ELR (cell line): ENCODE measurements at regions not wholly inside any gene's neighbourhood (a gene's known extent, or its start where the extent isn't known, plus 50 kb on each side); places are given as distances from the start of the nearest gene placed in this dataset.

Experiments used
- DNase-seq: peaks from one replicate; pipeline ENCODE4 v3.0.0-alpha.2; 2015; ENCODE audit warnings: low read depth

DNA sequence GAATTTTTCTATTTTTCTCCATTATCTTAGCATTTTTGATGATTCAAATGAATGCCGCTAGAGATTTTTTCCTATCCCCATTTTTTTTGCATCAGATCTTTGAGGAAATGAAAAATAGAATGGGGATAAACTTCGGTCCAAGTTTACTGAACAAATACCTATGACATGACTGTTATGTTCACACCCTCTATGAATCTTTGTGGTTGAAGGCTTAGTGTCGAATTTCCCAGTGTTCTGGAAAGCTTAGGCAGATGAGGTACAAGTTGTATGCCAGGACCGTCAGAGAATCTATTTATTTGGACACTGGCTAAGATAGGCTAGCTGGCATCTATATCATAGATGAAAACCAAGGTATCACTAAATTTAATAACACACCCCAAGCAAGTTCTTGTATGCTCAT, 123.4 kb downstream of the SPCS3 start:
- DNase-seq, result peak; percentile 94

- DNase-seq, result peak; percentile 55
These were observed 124.1 kb downstream of the SPCS3 start for GRCh38 chr4:176443646-176444409.

DNA sequence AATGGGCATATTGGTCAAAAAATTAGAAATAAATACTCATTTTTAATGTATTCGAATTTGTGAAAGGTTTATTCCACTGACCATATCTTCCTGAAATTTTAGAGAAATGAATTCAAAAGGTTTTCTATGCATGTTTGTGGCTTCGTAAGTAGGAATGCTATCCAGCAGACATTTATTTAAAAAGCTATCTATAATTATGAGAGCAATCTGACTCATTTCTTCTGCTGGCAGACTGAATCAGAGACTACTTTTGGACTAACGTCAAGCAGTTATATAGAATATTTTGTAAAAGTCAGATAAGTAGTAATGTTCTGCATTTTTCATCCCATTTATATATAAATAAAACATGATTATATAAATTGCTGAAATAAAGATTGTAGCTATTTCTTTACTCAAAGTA, 125.0 kb downstream of the SPCS3 start:
- DNase-seq, result peak; percentile 85

DNA sequence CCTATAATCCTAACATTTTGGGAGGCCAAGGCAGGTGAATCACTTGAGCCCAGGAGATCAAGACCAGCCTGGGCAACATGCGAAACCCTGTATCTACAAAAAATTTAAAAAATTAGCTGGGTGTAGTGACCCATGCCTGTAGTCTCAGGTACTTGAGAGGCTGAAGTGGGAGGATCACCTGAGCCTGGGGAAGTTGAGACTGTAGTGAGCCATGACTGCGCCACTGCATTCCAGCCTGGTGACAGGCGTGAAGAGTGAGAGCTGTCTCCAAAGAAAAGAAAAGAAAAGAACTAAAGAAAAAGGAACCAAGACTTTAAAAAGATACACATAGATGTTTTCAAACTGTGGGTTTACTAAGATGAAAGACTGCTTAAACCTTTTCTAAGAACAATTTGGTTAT, 129.0 kb downstream of the SPCS3 start:
- no peak for DNase-seq

DNA sequence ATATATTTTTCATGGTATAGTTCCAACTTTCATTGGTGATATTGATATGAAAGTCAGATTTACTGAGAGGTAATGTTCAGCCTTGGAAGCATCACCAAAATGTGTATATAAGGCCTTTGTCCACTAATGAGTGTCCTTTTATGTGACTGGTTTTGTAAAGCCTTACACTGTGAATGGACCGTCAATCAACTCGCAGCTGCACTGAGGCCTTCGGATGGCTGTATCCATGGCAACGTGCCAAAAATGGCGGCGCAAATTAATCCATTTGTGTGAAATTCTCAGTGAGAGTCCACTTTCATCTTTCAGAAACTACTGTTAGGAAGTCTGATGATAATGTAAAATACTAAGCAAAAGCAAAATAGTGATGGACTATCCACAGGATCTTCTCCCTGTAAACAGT, 131.7 kb downstream of the SPCS3 start:
- DNase-seq, result no peak

GRCh38 chr4:176453079-176453478, 133.3 kb downstream of the SPCS3 start:
- no peak for DNase-seq

DNA sequence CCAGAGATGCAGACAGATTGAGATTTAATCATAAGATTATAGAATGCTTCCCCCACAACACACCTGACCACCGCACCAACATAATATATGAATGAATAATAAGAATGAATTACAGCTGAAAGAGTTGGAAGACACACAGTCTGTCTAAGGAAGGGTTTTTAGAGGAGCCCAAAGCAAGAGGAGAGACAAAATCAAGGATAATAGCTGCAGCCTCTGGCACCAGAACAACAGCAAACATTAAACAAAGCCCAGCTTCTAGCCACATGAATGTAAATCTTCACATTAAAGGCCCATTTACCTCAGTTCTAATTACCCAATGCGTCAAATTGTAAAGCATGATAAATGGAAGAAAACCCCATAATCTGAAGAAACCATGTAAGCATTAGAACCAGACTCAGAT, 133.9 kb downstream of the SPCS3 start:
- DNase-seq, result no peak

DNA sequence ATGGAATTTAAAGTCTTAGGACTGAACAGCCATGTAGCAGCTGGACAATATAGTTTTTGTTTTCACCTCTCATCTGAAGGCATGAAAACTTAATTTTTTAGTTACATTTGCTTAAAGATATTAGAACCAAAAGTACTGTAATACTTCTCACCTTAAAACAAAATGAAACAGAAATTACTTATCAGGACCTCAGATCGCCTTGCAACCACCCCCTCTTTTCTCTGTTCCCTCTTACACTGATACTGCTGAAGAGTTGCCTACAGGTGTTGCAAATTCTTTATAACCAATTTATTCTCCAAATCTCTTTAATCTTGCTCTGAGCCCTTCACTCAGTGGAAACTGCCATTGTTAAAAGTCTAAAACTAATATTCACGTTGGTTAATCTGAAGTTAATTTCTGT, 145.0 kb downstream of the SPCS3 start:
- no peak for DNase-seq

GRCh38 chr4:176467001-176467400, 147.2 kb downstream of the SPCS3 start:
- no peak for DNase-seq

DNA sequence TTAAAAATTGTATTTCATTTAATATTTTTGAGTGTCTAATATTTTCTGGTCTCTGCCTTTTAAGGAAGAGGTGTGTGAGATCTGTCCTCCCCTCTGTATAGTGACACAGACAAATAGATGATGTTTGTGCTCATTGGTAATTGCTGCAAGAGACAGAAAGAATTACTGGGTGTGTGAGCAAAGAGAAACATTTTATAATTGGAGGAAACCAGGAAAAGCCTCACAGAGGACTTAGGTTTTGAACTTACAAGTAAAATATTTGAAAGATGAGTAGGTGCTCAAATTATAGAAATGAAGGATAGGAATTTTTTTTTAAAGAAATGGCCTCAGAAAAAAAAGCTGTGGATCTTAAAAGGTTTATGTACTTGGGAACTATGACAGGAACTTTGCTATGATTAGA, 149.8 kb downstream of the SPCS3 start:
- peak; percentile 3 for DNase-seq

GRCh38 chr4:176470671-176471070, 150.9 kb downstream of the SPCS3 start:
- DNase-seq, result no peak

DNA sequence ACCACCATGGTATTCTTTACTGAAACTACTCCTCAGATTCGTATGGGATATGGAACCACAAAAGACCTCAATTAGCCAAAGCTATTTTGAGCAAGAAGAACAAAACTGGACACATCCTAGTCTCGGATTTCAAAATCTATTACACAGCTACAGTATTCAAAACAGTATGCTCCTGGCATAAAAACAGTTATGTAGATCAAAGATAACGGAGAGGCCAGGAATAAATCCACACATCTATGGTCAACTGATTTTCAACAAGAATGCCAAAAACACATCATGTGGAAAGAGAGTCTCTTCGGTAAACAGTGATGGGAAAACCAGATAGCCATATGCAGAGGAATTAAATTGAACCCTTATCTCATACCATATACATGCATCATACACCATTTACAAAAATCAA, 155.3 kb downstream of the SPCS3 start:
- DNase-seq, result no peak

GRCh38 chr4:176478076-176478475, 158.3 kb downstream of the SPCS3 start:
- no peak for DNase-seq

DNA sequence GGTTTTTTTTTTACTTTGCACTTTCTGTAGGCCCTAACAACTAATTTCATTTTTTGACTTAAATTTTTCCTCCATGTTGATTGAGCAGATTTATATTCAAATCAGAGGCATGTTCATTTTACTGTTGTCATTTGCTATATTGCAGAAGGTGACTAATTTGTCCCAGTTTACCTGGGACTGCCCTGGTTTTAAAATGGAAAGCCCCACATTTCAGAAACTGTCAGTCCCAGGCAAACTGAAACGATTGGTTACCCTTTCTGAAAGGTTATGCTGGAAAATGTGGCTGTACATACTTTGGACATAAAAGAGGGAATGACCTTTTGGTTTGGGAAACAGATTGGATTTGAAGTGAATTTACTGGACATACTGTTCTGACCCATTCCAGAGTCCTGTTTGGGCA, 160.0 kb downstream of the SPCS3 start:
- no peak for DNase-seq

DNA sequence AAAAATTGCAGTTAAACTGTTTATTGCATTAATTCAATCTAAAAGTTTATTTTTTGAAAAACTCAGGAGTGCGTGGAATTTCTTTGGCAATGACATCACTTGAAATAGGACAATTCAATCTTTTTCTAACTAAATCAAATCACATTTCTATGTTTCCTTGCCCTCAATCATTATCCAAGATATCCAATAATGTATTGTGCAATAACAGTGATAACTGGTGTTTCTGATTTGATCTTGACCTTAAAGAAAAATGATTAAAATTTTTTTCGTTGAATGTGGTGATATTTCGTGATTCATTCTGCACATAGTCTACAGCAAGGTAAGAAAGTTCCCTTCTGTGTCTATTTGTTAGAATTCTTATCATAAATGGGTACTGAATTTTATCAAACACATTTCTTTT, 163.2 kb downstream of the SPCS3 start:
- DNase-seq, result no peak

- DNase-seq, result no peak
These were observed 164.7 kb downstream of the SPCS3 start for GRCh38 chr4:176484301-176484984.

- no peak for DNase-seq
These were observed 169.2 kb downstream of the SPCS3 start for GRCh38 chr4:176489001-176489400.

- DNase-seq, result peak; percentile 34
These were observed 173.0 kb downstream of the SPCS3 start for GRCh38 chr4:176492646-176493302.

GRCh38 chr4:176498617-176499256, 179.0 kb downstream of the SPCS3 start:
- peak; percentile 48 for DNase-seq

- DNase-seq, result peak; percentile 83
These were observed 179.8 kb downstream of the SPCS3 start for GRCh38 chr4:176499518-176499917.

GRCh38 chr4:176500894-176501293, 181.1 kb downstream of the SPCS3 start:
- DNase-seq, result no peak

GRCh38 chr4:176504118-176504517, 184.4 kb downstream of the SPCS3 start:
- no peak for DNase-seq
